PC-3 (cell line): ENCODE measurements at regions not wholly inside any gene's neighbourhood (a gene's known extent, or its start where the extent isn't known, plus 50 kb on each side); places are given as distances from the start of the nearest gene placed in this dataset.

Source experiments
- ATAC-seq: fragments of 200-7000 bp; cut with Tn5 transposase; 2 replicates; pipeline ENCODE4 v1.9.1; 2020; ENCODE audit warnings: mild to moderate bottlenecking, moderate library complexity
- BruUV-seq: library from RNA; stranded (reverse); fragments of 400-500 nt; replicated peaks from 2 replicates; lab custom pipeline; 2021; lab: Mats Ljungman, UMichigan
- CTCF ChIA-PET: fragments of 300-600 bp; sonication (Branson Sonifier 250); formaldehyde crosslinking; loops from one replicate; lab custom pipeline; 2022; ENCODE audit warnings: antibody characterized with exemption; lab: Charles Lee
- POLR2A ChIA-PET: fragments of 300-600 bp; sonication (Branson Sonifier 250); formaldehyde crosslinking; loops from one replicate; lab custom pipeline; 2022; ENCODE audit warnings: antibody characterized with exemption; ENCODE audit not compliant: unreplicated experiment; lab: Charles Lee
- DNase-seq: peaks from one replicate; pipeline ENCODE4 v3.0.0-alpha.2; 2015
- H2AFZ ChIP-seq: fragments of 300-600 bp; sonication (generic); 2 replicates; pipeline ENCODE4 v1.6.0; 2016; ENCODE audit warnings: antibody characterized with exemption, low read length
- H3F3A ChIP-seq: fragments of 300-600 bp; sonication (generic); one replicate; pipeline ENCODE4 v1.6.0; 2017; ENCODE audit warnings: antibody characterized with exemption, low read length, control low read depth, mild to moderate bottlenecking; ENCODE audit not compliant: unreplicated experiment
- H3K27ac ChIP-seq: fragments of 300-600 bp; sonication (generic); 2 replicates; pipeline ENCODE4 v1.5.1; 2016; ENCODE audit warnings: mild to moderate bottlenecking, low read length
- H3K27me3 ChIP-seq: fragments of 300-600 bp; sonication (generic); 2 replicates; pipeline ENCODE4 v1.6.1; 2016; ENCODE audit warnings: low read length, mixed read lengths
- H3K36me3 ChIP-seq: fragments of 300-600 bp; sonication (generic); 2 replicates; pipeline ENCODE4 v1.6.1; 2016; ENCODE audit warnings: low read depth, mixed run types, low read length, mixed read lengths
- H3K4me1 ChIP-seq: fragments of 300-600 bp; sonication (generic); 2 replicates; pipeline ENCODE4 v1.5.1; 2016; ENCODE audit warnings: low read length; ENCODE audit not compliant: insufficient read depth
- H3K4me2 ChIP-seq: fragments of 300-600 bp; sonication (generic); 2 replicates; pipeline ENCODE4 v1.6.0; 2016; ENCODE audit warnings: low read length
- H3K4me3 ChIP-seq: fragments of 300-600 bp; sonication (generic); 2 replicates; pipeline ENCODE4 v1.5.1; 2016; ENCODE audit warnings: mild to moderate bottlenecking, low read length, mixed read lengths
- H3K79me2 ChIP-seq: fragments of 300-600 bp; sonication (generic); 2 replicates; pipeline ENCODE4 v1.6.1; 2017; ENCODE audit warnings: low read length, mixed read lengths
- H3K9ac ChIP-seq: fragments of 300-600 bp; sonication (generic); 2 replicates; pipeline ENCODE4 v1.6.0; 2016; ENCODE audit warnings: mild to moderate bottlenecking, low read length
- H3K9me2 ChIP-seq: fragments of 300-600 bp; sonication (generic); replicated peaks from 2 replicates; pipeline ENCODE4 v1.6.1; 2016; ENCODE audit warnings: mixed run types, low read length, mixed read lengths
- H3K9me3 ChIP-seq: fragments of 300-600 bp; sonication (generic); 2 replicates; pipeline ENCODE4 v1.6.1; 2016; ENCODE audit warnings: low read length, mixed read lengths
- H4K20me1 ChIP-seq: fragments of 300-600 bp; sonication (generic); 2 replicates; pipeline ENCODE4 v1.6.1; 2016; ENCODE audit warnings: low read length, mixed read lengths
- EZH2 ChIP-seq: fragments of 300-600 bp; sonication (generic); IDR thresholded peaks from one replicate; pipeline ENCODE4 v1.6.1; 2017; ENCODE audit warnings: antibody characterized with exemption, mild to moderate bottlenecking, low read length; ENCODE audit not compliant: unreplicated experiment
- EZH2phosphoT487 ChIP-seq: fragments of 300-600 bp; sonication (generic); IDR thresholded peaks from 2 replicates; pipeline ENCODE4 v1.6.1; 2018; ENCODE audit warnings: mild to moderate bottlenecking, antibody characterized with exemption, low read length, borderline replicate concordance
- intact Hi-C: fragments of 100-400 bp; cut with micrococcal nuclease; formaldehyde crosslinking; loops from 2 replicates; pipeline ENCODE4 v1.9.0; 2023
- TF ChIP-seq, protein P1 (sequence below): fragments of 300-600 bp; sonication (generic); conservative IDR thresholded peaks from 2 replicates; pipeline ENCODE4 v1.5.1; 2017; ENCODE audit warnings: antibody characterized with exemption, low read depth, mild to moderate bottlenecking, low read length

- Histone ChIP-seq H3K79me2 (no peaks in the 10 kb centered on the region), H4K20me1 (no peaks in the 10 kb centered on the region), H3F3A (no peaks in the 10 kb centered on the region), H3K36me3 (no peaks in the 10 kb centered on the region), H3K9me3 (no peaks in the 10 kb centered on the region), H3K4me3 (no peak overlapping the region), H3K9me2 (no peaks in the 10 kb centered on the region), H3K9ac (no peak overlapping the region), H2AFZ (no peak overlapping the region), H3K4me1 (no peaks in the 10 kb centered on the region), H3K27ac (no peak overlapping the region), H3K27me3 (no peaks in the 10 kb centered on the region), H3K4me2 (no peak overlapping the region)
- CTCF ChIA-PET = no interaction called here
- POLR2A ChIA-PET = interaction anchor here (0.5 kb wide), 1 partner anchor 8 kb away, joined by 3 read pairs; no protein-coding TSS in a partner anchor
- TF ChIP-seq, protein P1, sequence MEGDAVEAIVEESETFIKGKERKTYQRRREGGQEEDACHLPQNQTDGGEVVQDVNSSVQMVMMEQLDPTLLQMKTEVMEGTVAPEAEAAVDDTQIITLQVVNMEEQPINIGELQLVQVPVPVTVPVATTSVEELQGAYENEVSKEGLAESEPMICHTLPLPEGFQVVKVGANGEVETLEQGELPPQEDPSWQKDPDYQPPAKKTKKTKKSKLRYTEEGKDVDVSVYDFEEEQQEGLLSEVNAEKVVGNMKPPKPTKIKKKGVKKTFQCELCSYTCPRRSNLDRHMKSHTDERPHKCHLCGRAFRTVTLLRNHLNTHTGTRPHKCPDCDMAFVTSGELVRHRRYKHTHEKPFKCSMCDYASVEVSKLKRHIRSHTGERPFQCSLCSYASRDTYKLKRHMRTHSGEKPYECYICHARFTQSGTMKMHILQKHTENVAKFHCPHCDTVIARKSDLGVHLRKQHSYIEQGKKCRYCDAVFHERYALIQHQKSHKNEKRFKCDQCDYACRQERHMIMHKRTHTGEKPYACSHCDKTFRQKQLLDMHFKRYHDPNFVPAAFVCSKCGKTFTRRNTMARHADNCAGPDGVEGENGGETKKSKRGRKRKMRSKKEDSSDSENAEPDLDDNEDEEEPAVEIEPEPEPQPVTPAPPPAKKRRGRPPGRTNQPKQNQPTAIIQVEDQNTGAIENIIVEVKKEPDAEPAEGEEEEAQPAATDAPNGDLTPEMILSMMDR = no peak
- TF ChIP-seq EZH2phosphoT487 = no peak
- TF ChIP-seq EZH2 = no peak
- ATAC-seq (no peak), DNase-seq (no peak)
- no TSS peak for BruUV-seq
- intact Hi-C loops = no loop called here
Measured at GRCh38 chr5:17738446-17738845, 104.2 kb downstream of the TAF11L14 start.

- intact Hi-C loops = no loop called here
Measured at GRCh38 chr5:17743580-17744435, 109.5 kb downstream of the TAF11L14 start.

More at GRCh38 chr5:17743580-17744435, 109.5 kb downstream of the TAF11L14 start:
- H3K4me1 ChIP-seq = 0 out of 2 replicates have a peak, but pooled peaks cover 7% of the 10 kb centered on the region
- POLR2A ChIA-PET = interaction anchor here (0.6 kb wide), 1 partner anchor 252 kb away, joined by 4 read pairs; no protein-coding TSS in a partner anchor
- ATAC-seq (peak; percentile 65), DNase-seq (peak; percentile 60)
- CTCF ChIA-PET = no interaction called here
- H3K9me3 ChIP-seq = no peaks in the 10 kb centered on the region
- no peaks in the 10 kb centered on the region for H3F3A ChIP-seq
- H3K4me3 ChIP-seq = no peak overlapping the region
- peak overlapping the region; percentile 36 for H3K4me2 ChIP-seq
- H3K79me2 ChIP-seq = no peaks in the 10 kb centered on the region
- H3K9ac ChIP-seq = no peak overlapping the region
- TF ChIP-seq EZH2 = no peak
- no peak for TF ChIP-seq EZH2phosphoT487
- TF ChIP-seq, protein P1 = no peak
- H3K9me2 ChIP-seq = no peaks in the 10 kb centered on the region
- no peaks in the 10 kb centered on the region for H3K27me3 ChIP-seq
- no TSS peak for BruUV-seq
- H3K27ac ChIP-seq = no peak overlapping the region
- no peaks in the 10 kb centered on the region for H3K36me3 ChIP-seq
- H2AFZ ChIP-seq = peak overlapping the region; percentile 53; the same call in 1 of the 2 replicates
- H4K20me1 ChIP-seq = no peaks in the 10 kb centered on the region
